ENCODE measurements at regions not wholly inside any gene's neighbourhood (a gene's known extent, or its start where the extent isn't known, plus 50 kb on each side); places are given as distances from the start of the nearest gene placed in this dataset.
A peak's percentile ranks its signal among the peaks of the same experiment; 100 is the strongest.

GRCh38 chr5:93092349-93093105 lies 488.5 kb downstream of the NR2F1-AS1 start:
- TF ChIP-seq CTCF (IDR thresholded peaks at IDR 0.05): peak in 6 of 9 donors; percentile 12 to 41 (median 27)
- whole genome bisulfite sequencing, 2 donors: 85 to 93% methylated on average over 2 of the region's 2 CpGs

GRCh38 chr5:93090698-93091097 lies 490.3 kb downstream of the NR2F1-AS1 start:
- intact Hi-C loops (cut with DNase I): no loop called here
- no peak for DNase-seq
- no peak for TF ChIP-seq CTCF (IDR thresholded peaks at IDR 0.05)
- WGBS, 2 donors: 65 to 73% methylated on average over 5 of the region's 5 CpGs
- H3K27ac ChIP-seq: peak overlapping the region in 2 of 10 donors; percentile 2 to 11
- no peaks in the 10 kb centered on the region for H3K9me3 ChIP-seq
- H3K36me3 ChIP-seq: no peaks in the 10 kb centered on the region
- H3K4me3 ChIP-seq: no peak overlapping the region
- ATAC-seq: no peak
- peaks cover 0 to 14% (median 0%) of the 10 kb centered on the region in 9 donors for H3K4me1 ChIP-seq
- H3K27me3 ChIP-seq: no peaks in the 10 kb centered on the region

More at GRCh38 chr5:93092349-93093105, 488.5 kb downstream of the NR2F1-AS1 start:
- peak in 2 of 8 donors; percentile 29 to 47 for ATAC-seq
- intact Hi-C loops (cut with DNase I): no loop called here
- Histone ChIP-seq H3K27ac (no peak overlapping the region), H3K4me1 (peaks cover 0 to 14% (median 0%) of the 10 kb centered on the region in 9 donors), H3K36me3 (no peaks in the 10 kb centered on the region), H3K4me3 (no peak overlapping the region), H3K27me3 (no peaks in the 10 kb centered on the region), H3K9me3 (no peaks in the 10 kb centered on the region)
- no peak for DNase-seq

GRCh38 chr5:93088592-93089389 lies 492.2 kb downstream of the NR2F1-AS1 start:
- no peak for TF ChIP-seq CTCF (IDR thresholded peaks at IDR 0.05)
- peak in 1 of 2 donors; percentile 34 for DNase-seq
- H3K4me1 ChIP-seq: peaks cover 0 to 14% (median 0%) of the 10 kb centered on the region in 9 donors
- H3K27me3 ChIP-seq: no peaks in the 10 kb centered on the region
- peak in 5 of 8 donors; percentile 16 to 73 (median 56) for ATAC-seq
- H3K27ac ChIP-seq: peak overlapping the region in 1 of 10 donors; percentile 34
- H3K9me3 ChIP-seq: no peaks in the 10 kb centered on the region
- 53 to 67% methylated on average over 7 of the region's 7 CpGs for WGBS, 2 donors
- H3K4me3 ChIP-seq: no peak overlapping the region
- H3K36me3 ChIP-seq: no peaks in the 10 kb centered on the region
- intact Hi-C loops (cut with DNase I): no loop called here

GRCh38 chr5:93087326-93087725 lies 493.7 kb downstream of the NR2F1-AS1 start:
- Histone ChIP-seq H3K27ac (no peak overlapping the region), H3K4me1 (peaks cover 0 to 14% (median 0%) of the 10 kb centered on the region in 9 donors), H3K4me3 (no peak overlapping the region), H3K36me3 (no peaks in the 10 kb centered on the region), H3K27me3 (no peaks in the 10 kb centered on the region), H3K9me3 (no peaks in the 10 kb centered on the region)
- TF ChIP-seq CTCF (IDR thresholded peaks at IDR 0.05): no peak
- ATAC-seq (no peak), DNase-seq (no peak)
- 87 to 100% methylated on average over 3 of the region's 3 CpGs for WGBS, 2 donors
- intact Hi-C loops (cut with DNase I): no loop called here

Measured in heart right ventricle (tissue), 16 donors.